ENCODE measurements at regions not wholly inside any gene's neighbourhood (a gene's known extent, or its start where the extent isn't known, plus 50 kb on each side); places are given as distances from the start of the nearest gene placed in this dataset.

GRCh38 chr3:152891678-152892077, 56.7 kb downstream of the P2RY1 start:
- no peak for TF ChIP-seq CTCF (IDR thresholded peaks at IDR 0.05)

- TF ChIP-seq CTCF (IDR thresholded peaks at IDR 0.05) = no peak
Observed at GRCh38 chr3:152892446-152892845, 57.5 kb downstream of the P2RY1 start.

GRCh38 chr3:152893647-152894046, 58.7 kb downstream of the P2RY1 start:
- TF ChIP-seq CTCF (IDR thresholded peaks at IDR 0.05) = no peak

GRCh38 chr3:152899306-152899705, 64.4 kb downstream of the P2RY1 start:
- no peak for TF ChIP-seq CTCF (IDR thresholded peaks at IDR 0.05)

GRCh38 chr3:152902141-152902669, 67.3 kb downstream of the P2RY1 start:
- no peak for TF ChIP-seq CTCF (IDR thresholded peaks at IDR 0.05)

- TF ChIP-seq CTCF (IDR thresholded peaks at IDR 0.05) = no peak
Observed at GRCh38 chr3:152905631-152906030, 70.7 kb downstream of the P2RY1 start.

GRCh38 chr3:152909180-152909883, 74.4 kb downstream of the P2RY1 start:
- TF ChIP-seq CTCF (IDR thresholded peaks at IDR 0.05) = no peak
